Thyroid gland (tissue), 4 donors: ENCODE measurements at regions not wholly inside any gene's neighbourhood (a gene's known extent, or its start where the extent isn't known, plus 50 kb on each side); places are given as distances from the start of the nearest gene placed in this dataset.

Source experiments
- POLR2A ChIP-seq, 2 donors: fragments of 450-650 bp; IDR thresholded peaks; one replicate each; pipeline ENCODE4 v1.6.1; 2017; ENCODE audit warnings: antibody characterized with exemption in 2 of 2, mild to moderate bottlenecking in 2 of 2, moderate library complexity in 1 of 2
- TF ChIP-seq, protein P1 (sequence below), 6 experiments: fragments of 200-600 bp in 3 of 6; fragments of 450-650 bp in 3 of 6; sonication (generic) in 3 of 6; IDR thresholded peaks; one replicate each; pipeline ENCODE4 v1.5.1; 2016 to 2019; ENCODE audit warnings: antibody characterized with exemption in 6 of 6, mild to moderate bottlenecking in 2 of 6, inconsistent platforms in 1 of 6, moderate library complexity in 1 of 6

DNA sequence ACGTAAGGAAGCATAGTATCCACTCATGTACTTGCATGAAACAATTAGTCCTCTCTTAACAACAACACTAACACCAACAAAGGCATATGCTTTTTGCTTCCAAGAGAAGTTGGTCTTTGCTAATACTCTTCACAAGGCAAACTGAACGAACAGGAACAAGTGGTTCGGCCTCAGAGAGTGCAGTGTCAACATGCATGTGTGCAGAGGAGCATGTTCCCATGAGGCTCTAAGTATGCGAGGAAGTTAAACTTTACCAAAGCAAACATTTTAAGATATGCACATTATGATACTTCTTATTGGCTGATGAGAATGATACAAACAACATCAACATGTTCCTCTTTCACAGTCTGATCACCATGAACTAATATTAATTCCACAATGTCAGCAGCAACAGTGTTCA lies 285.3 kb upstream of the IRX5 start:
- TF ChIP-seq, protein P1, sequence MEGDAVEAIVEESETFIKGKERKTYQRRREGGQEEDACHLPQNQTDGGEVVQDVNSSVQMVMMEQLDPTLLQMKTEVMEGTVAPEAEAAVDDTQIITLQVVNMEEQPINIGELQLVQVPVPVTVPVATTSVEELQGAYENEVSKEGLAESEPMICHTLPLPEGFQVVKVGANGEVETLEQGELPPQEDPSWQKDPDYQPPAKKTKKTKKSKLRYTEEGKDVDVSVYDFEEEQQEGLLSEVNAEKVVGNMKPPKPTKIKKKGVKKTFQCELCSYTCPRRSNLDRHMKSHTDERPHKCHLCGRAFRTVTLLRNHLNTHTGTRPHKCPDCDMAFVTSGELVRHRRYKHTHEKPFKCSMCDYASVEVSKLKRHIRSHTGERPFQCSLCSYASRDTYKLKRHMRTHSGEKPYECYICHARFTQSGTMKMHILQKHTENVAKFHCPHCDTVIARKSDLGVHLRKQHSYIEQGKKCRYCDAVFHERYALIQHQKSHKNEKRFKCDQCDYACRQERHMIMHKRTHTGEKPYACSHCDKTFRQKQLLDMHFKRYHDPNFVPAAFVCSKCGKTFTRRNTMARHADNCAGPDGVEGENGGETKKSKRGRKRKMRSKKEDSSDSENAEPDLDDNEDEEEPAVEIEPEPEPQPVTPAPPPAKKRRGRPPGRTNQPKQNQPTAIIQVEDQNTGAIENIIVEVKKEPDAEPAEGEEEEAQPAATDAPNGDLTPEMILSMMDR (IDR thresholded peaks at IDR 0.05) = no peak
- TF ChIP-seq POLR2A (IDR thresholded peaks at IDR 0.05) = no peak
